T-helper 1 cell treated with Interleukin-12 subunit alpha and Interleukin-12 subunit beta and Interleukin-4 antibody, amounts not matched to agents 30 μg/mL and 1 μg/mL, for 36 hours (primary cell): ENCODE measurements at regions not wholly inside any gene's neighbourhood (a gene's known extent, or its start where the extent isn't known, plus 50 kb on each side); places are given as distances from the start of the nearest gene placed in this dataset.
"Not testable (repeated sequence)": the region's sequence is repeated elsewhere in the genome, so short reads cannot be mapped to it uniquely, and the experiment has no call there.

ENCODE experiments used
- H3K27ac Mint-ChIP-seq: one replicate; pipeline ENCODE4 v1.8.0; 2021; ENCODE audit warnings: mild to moderate bottlenecking, mixed read lengths
- H3K27me3 Mint-ChIP-seq: one replicate; pipeline ENCODE4 v1.8.0; 2021; ENCODE audit warnings: low read depth, mixed read lengths
- H3K36me3 Mint-ChIP-seq: one replicate; pipeline ENCODE4 v1.8.0; 2021; ENCODE audit warnings: low read depth, mixed read lengths
- H3K4me1 Mint-ChIP-seq: one replicate; pipeline ENCODE4 v1.8.0; 2021; ENCODE audit warnings: low read depth, mixed read lengths
- H3K4me3 Mint-ChIP-seq: one replicate; pipeline ENCODE4 v1.8.0; 2021; ENCODE audit warnings: mild to moderate bottlenecking, moderate library complexity, mixed read lengths
- H3K9me3 Mint-ChIP-seq: one replicate; pipeline ENCODE4 v1.8.0; 2021; ENCODE audit warnings: mixed read lengths

GRCh38 chr13:42478531-42479156 is 95.3 kb upstream of the TNFSF11 start:
- no peak overlapping the region for H3K27ac Mint-ChIP-seq
- H3K4me1 Mint-ChIP-seq, result peaks cover 6% of the 10 kb centered on the region
- H3K4me3 Mint-ChIP-seq, result no peak overlapping the region
- peaks cover 4% of the 10 kb centered on the region for H3K9me3 Mint-ChIP-seq
- no peaks in the 10 kb centered on the region for H3K27me3 Mint-ChIP-seq
- no peaks in the 10 kb centered on the region for H3K36me3 Mint-ChIP-seq

- Mint-ChIP-seq H3K4me1 (no peaks in the 10 kb centered on the region), H3K27me3 (no peaks in the 10 kb centered on the region), H3K36me3 (no peaks in the 10 kb centered on the region), H3K9me3 (no peaks in the 10 kb centered on the region), H3K27ac (no peak overlapping the region), H3K4me3 (no peak overlapping the region)
These were observed 89.6 kb upstream of the TNFSF11 start for GRCh38 chr13:42484386-42484785.

- Mint-ChIP-seq H3K36me3 (no peaks in the 10 kb centered on the region), H3K4me1 (no peaks in the 10 kb centered on the region), H3K9me3 (no peaks in the 10 kb centered on the region), H3K27me3 (no peaks in the 10 kb centered on the region), H3K27ac (no peak overlapping the region), H3K4me3 (no peak overlapping the region)
These were observed 88.7 kb upstream of the TNFSF11 start for GRCh38 chr13:42485272-42485671.

GRCh38 chr13:42486711-42487198 is 87.2 kb upstream of the TNFSF11 start:
- Mint-ChIP-seq H3K27ac (no peak overlapping the region), H3K9me3 (no peaks in the 10 kb centered on the region), H3K4me3 (no peak overlapping the region)

GRCh38 chr13:42487221-42487620 is 86.7 kb upstream of the TNFSF11 start:
- H3K36me3 Mint-ChIP-seq, result no peaks in the 10 kb centered on the region
- no peak overlapping the region for H3K4me3 Mint-ChIP-seq
- H3K4me1 Mint-ChIP-seq, result no peaks in the 10 kb centered on the region
- no peak overlapping the region for H3K27ac Mint-ChIP-seq
- H3K9me3 Mint-ChIP-seq, result no peaks in the 10 kb centered on the region
- no peaks in the 10 kb centered on the region for H3K27me3 Mint-ChIP-seq

More at GRCh38 chr13:42486711-42487198, 87.2 kb upstream of the TNFSF11 start:
- no peaks in the 10 kb centered on the region for H3K27me3 Mint-ChIP-seq
- no peaks in the 10 kb centered on the region for H3K36me3 Mint-ChIP-seq
- H3K4me1 Mint-ChIP-seq, result no peaks in the 10 kb centered on the region

- Mint-ChIP-seq H3K27me3 (no peaks in the 10 kb centered on the region), H3K4me3 (no peak overlapping the region), H3K4me1 (peaks cover 17% of the 10 kb centered on the region), H3K9me3 (no peaks in the 10 kb centered on the region), H3K27ac (no peak overlapping the region), H3K36me3 (no peaks in the 10 kb centered on the region)
These were observed 83.3 kb upstream of the TNFSF11 start for GRCh38 chr13:42490676-42491075.

- H3K27me3 Mint-ChIP-seq, result no peaks in the 10 kb centered on the region
- H3K9me3 Mint-ChIP-seq, result no peaks in the 10 kb centered on the region
- H3K4me3 Mint-ChIP-seq, result no peak overlapping the region
- peaks cover 23% of the 10 kb centered on the region for H3K4me1 Mint-ChIP-seq
- no peak overlapping the region for H3K27ac Mint-ChIP-seq
- H3K36me3 Mint-ChIP-seq, result no peaks in the 10 kb centered on the region
These were observed 81.5 kb upstream of the TNFSF11 start for GRCh38 chr13:42492372-42492920.

GRCh38 chr13:42494157-42494556 is 79.8 kb upstream of the TNFSF11 start:
- Mint-ChIP-seq H3K4me3 (no peak overlapping the region), H3K36me3 (no peaks in the 10 kb centered on the region), H3K27ac (no peak overlapping the region)

GRCh38 chr13:42495255-42495654 is 78.7 kb upstream of the TNFSF11 start:
- Mint-ChIP-seq H3K36me3 (no peaks in the 10 kb centered on the region), H3K4me1 (peaks cover 33% of the 10 kb centered on the region), H3K9me3 (peaks cover 6% of the 10 kb centered on the region), H3K27ac (peak overlapping the region; percentile 57), H3K4me3 (no peak overlapping the region), H3K27me3 (no peaks in the 10 kb centered on the region)

More at GRCh38 chr13:42494157-42494556, 79.8 kb upstream of the TNFSF11 start:
- Mint-ChIP-seq H3K9me3 (no peaks in the 10 kb centered on the region), H3K27me3 (no peaks in the 10 kb centered on the region), H3K4me1 (peaks cover 33% of the 10 kb centered on the region)

GRCh38 chr13:42495751-42496150 is 78.2 kb upstream of the TNFSF11 start:
- no peak overlapping the region for H3K4me3 Mint-ChIP-seq
- H3K27ac Mint-ChIP-seq, result no peak overlapping the region
- H3K9me3 Mint-ChIP-seq, result peaks cover 9% of the 10 kb centered on the region
- H3K27me3 Mint-ChIP-seq, result no peaks in the 10 kb centered on the region
- H3K36me3 Mint-ChIP-seq, result no peaks in the 10 kb centered on the region
- H3K4me1 Mint-ChIP-seq, result peaks cover 33% of the 10 kb centered on the region

GRCh38 chr13:42496926-42497554 is 76.9 kb upstream of the TNFSF11 start:
- not testable (repeated sequence) for H3K27me3 Mint-ChIP-seq, H3K36me3 Mint-ChIP-seq
- Mint-ChIP-seq H3K9me3 (peaks cover 14% of the 10 kb centered on the region), H3K4me3 (peak overlapping the region; percentile 26), H3K4me1 (peaks cover 33% of the 10 kb centered on the region), H3K27ac (peak overlapping the region; percentile 64)

- Mint-ChIP-seq H3K36me3 (no peaks in the 10 kb centered on the region), H3K9me3 (peaks cover 14% of the 10 kb centered on the region), H3K4me3 (no peak overlapping the region), H3K4me1 (peaks cover 33% of the 10 kb centered on the region), H3K27ac (no peak overlapping the region), H3K27me3 (peaks cover 2% of the 10 kb centered on the region)
These were observed 76.2 kb upstream of the TNFSF11 start for GRCh38 chr13:42497798-42498197.

GRCh38 chr13:42498521-42498920 is 75.4 kb upstream of the TNFSF11 start:
- no peaks in the 10 kb centered on the region for H3K36me3 Mint-ChIP-seq

More at GRCh38 chr13:42498521-42498920, 75.4 kb upstream of the TNFSF11 start:
- Mint-ChIP-seq H3K9me3 (peaks cover 14% of the 10 kb centered on the region), H3K27me3 (peaks cover 6% of the 10 kb centered on the region), H3K4me3 (no peak overlapping the region), H3K4me1 (peaks cover 33% of the 10 kb centered on the region), H3K27ac (no peak overlapping the region)
